Stomach smooth muscle (tissue), 2 donors: ENCODE measurements at regions not wholly inside any gene's neighbourhood (a gene's known extent, or its start where the extent isn't known, plus 50 kb on each side); places are given as distances from the start of the nearest gene placed in this dataset.

ENCODE experiments used
- H3K27ac ChIP-seq: one replicate; pipeline ENCODE4 v1.7.0; 2013; ENCODE audit warnings: mild to moderate bottlenecking, low read length, inconsistent platforms
- H3K27me3 ChIP-seq, 2 donors: one replicate each; pipeline ENCODE4 v1.7.0; 2013; ENCODE audit warnings: low read length in 2 of 2; ENCODE audit not compliant: insufficient read depth in 2 of 2, control insufficient read depth in 1 of 2
- H3K36me3 ChIP-seq, 2 donors: one replicate each; pipeline ENCODE4 v1.7.0; 2013; ENCODE audit warnings: low read length in 2 of 2; ENCODE audit not compliant: control insufficient read depth in 2 of 2, insufficient read depth in 2 of 2
- H3K4me1 ChIP-seq: one replicate; pipeline ENCODE4 v1.7.0; 2013; ENCODE audit warnings: low read length; ENCODE audit not compliant: control insufficient read depth, insufficient read depth
- H3K4me3 ChIP-seq, 2 donors: one replicate each; pipeline ENCODE4 v1.7.0; 2013; ENCODE audit warnings: low read length in 2 of 2
- H3K9ac ChIP-seq, 2 donors: one replicate each; pipeline ENCODE4 v1.7.0; 2013; ENCODE audit warnings: low read length in 2 of 2, mild to moderate bottlenecking in 1 of 2
- H3K9me3 ChIP-seq, 2 donors: one replicate each; pipeline ENCODE4 v1.7.0; 2013; ENCODE audit warnings: low read length in 2 of 2; ENCODE audit not compliant: control insufficient read depth in 2 of 2
- donor health status: healthy.
- donor health status: Pancreatic carcinoma.

- Histone ChIP-seq H3K27me3 (no peaks in the 10 kb centered on the region), H3K36me3 (no peaks in the 10 kb centered on the region), H3K9me3 (no peaks in the 10 kb centered on the region), H3K4me1 (no peaks in the 10 kb centered on the region), H3K27ac (no peak overlapping the region), H3K4me3 (no peak overlapping the region), H3K9ac (no peak overlapping the region)
Observed at GRCh38 chr6:117076076-117076475, 189.3 kb upstream of the VGLL2 start.

GRCh38 chr6:117077300-117077699 is 188.1 kb upstream of the VGLL2 start:
- Histone ChIP-seq H3K4me3 (no peak overlapping the region), H3K27me3 (no peaks in the 10 kb centered on the region), H3K9ac (no peak overlapping the region), H3K4me1 (no peaks in the 10 kb centered on the region), H3K9me3 (no peaks in the 10 kb centered on the region), H3K27ac (no peak overlapping the region), H3K36me3 (no peaks in the 10 kb centered on the region)

DNA sequence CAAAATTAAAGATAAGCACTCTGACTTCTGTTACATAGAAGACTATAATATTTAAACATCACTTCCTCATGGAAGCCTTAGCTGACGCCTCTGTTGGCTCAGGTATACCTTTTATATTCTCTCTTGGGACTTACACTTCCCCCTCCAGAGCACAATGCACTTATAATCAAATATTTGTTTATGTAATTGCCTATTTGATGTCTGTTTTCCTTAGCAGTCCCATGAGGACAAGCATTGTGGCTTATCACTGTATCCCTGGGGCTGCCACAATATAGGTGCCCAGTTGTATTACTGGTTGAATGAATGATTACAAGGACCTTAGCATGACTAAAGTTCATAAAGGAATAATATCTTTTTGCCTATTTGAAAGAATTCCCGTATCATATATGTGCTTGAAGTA is 186.7 kb upstream of the VGLL2 start:
- Histone ChIP-seq H3K36me3 (no peaks in the 10 kb centered on the region), H3K27me3 (no peaks in the 10 kb centered on the region), H3K9ac (no peak overlapping the region), H3K9me3 (no peaks in the 10 kb centered on the region), H3K27ac (no peak overlapping the region), H3K4me3 (no peak overlapping the region), H3K4me1 (no peaks in the 10 kb centered on the region)

DNA sequence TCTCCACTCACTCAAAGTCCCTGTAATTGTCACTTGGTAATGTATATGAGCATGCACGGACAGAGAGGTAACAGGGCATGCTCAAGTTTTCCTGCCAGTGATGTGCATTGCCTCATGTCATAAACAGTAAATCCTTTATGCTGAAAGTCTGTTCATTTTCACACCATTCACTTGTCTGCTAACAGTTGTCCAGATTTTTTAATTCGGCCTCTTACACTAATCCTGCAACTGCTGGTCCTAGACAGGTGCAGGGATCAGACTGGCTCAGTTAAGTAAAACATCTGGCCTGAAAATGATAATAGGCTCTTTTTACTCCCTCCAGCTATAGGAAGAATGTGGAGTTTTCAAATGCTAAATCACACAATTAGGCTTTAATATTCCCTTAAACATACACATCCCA is 185.4 kb upstream of the VGLL2 start:
- no peaks in the 10 kb centered on the region for H3K27me3 ChIP-seq
- H3K36me3 ChIP-seq = no peaks in the 10 kb centered on the region
- H3K9me3 ChIP-seq = no peaks in the 10 kb centered on the region
- no peak overlapping the region for H3K27ac ChIP-seq
- H3K4me1 ChIP-seq = no peaks in the 10 kb centered on the region
- H3K9ac ChIP-seq = no peak overlapping the region
- H3K4me3 ChIP-seq = no peak overlapping the region

DNA sequence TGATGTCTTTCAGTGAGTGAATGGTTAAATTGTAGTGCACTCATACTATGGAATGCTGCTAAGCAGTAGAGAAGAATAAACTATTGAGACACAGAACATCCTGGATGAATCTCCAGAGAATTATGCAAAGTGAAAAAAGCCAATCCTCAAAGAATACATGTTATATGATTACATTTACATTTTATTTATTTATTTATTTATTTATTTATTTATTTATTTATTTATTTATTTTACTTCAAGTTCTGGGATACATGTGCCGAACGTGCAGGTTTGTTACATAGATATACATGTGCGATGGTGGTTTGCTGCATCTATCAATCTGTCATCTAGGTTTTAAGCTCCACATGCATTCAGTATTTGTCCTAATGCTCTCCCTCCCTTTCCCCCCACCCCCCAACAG is 175.8 kb upstream of the VGLL2 start:
- H3K9ac ChIP-seq = no peak overlapping the region
- H3K4me3 ChIP-seq = no peak overlapping the region
- peaks cover 0 to 3% of the 10 kb centered on the region in 2 donors for H3K9me3 ChIP-seq
- no peaks in the 10 kb centered on the region for H3K36me3 ChIP-seq
- H3K27ac ChIP-seq = no peak overlapping the region
- H3K4me1 ChIP-seq = no peaks in the 10 kb centered on the region
- H3K27me3 ChIP-seq = no peaks in the 10 kb centered on the region

- H3K9me3 ChIP-seq = peaks cover 0 to 8% of the 10 kb centered on the region in 2 donors
- H3K27ac ChIP-seq = no peak overlapping the region
- no peaks in the 10 kb centered on the region for H3K4me1 ChIP-seq
- H3K27me3 ChIP-seq = no peaks in the 10 kb centered on the region
- no peak overlapping the region for H3K9ac ChIP-seq
- H3K36me3 ChIP-seq = no peaks in the 10 kb centered on the region
- no peak overlapping the region for H3K4me3 ChIP-seq
Observed at GRCh38 chr6:117110146-117110545, 155.2 kb upstream of the VGLL2 start.

GRCh38 chr6:117110737-117111136 is 154.6 kb upstream of the VGLL2 start:
- Histone ChIP-seq H3K9ac (no peak overlapping the region), H3K27me3 (no peaks in the 10 kb centered on the region), H3K9me3 (peaks cover 0 to 8% of the 10 kb centered on the region in 2 donors), H3K4me1 (no peaks in the 10 kb centered on the region), H3K36me3 (no peaks in the 10 kb centered on the region), H3K27ac (no peak overlapping the region), H3K4me3 (no peak overlapping the region)

- Histone ChIP-seq H3K9me3 (no peaks in the 10 kb centered on the region), H3K27me3 (no peaks in the 10 kb centered on the region), H3K9ac (no peak overlapping the region), H3K4me3 (no peak overlapping the region), H3K27ac (no peak overlapping the region), H3K36me3 (no peaks in the 10 kb centered on the region), H3K4me1 (no peaks in the 10 kb centered on the region)
Observed at GRCh38 chr6:117117652-117118051, 147.7 kb upstream of the VGLL2 start.

GRCh38 chr6:117118490-117118889 is 146.9 kb upstream of the VGLL2 start:
- Histone ChIP-seq H3K36me3 (no peaks in the 10 kb centered on the region), H3K27ac (no peak overlapping the region), H3K4me1 (no peaks in the 10 kb centered on the region), H3K4me3 (no peak overlapping the region), H3K9me3 (no peaks in the 10 kb centered on the region), H3K27me3 (no peaks in the 10 kb centered on the region), H3K9ac (no peak overlapping the region)

DNA sequence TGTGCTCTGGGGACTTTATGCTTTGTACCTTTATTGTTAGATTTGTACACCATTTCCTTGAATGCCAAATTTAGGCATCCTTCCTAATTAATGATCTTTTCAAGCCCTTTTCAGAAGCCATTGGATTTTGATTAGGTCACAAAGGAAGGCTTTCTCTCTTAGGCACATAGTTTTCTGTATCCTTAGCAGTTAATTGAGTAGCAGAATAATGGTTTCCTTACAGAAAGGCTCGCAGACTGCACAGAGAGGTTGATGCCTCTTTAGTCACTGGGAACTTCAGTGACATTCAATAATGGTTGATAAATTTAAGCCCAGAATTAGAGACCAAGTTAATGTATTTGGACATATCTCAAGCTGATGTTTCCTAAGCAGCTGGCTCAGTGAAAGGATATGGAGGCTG is 139.1 kb upstream of the VGLL2 start:
- no peaks in the 10 kb centered on the region for H3K4me1 ChIP-seq
- peaks cover 0 to 3% of the 10 kb centered on the region in 2 donors for H3K9me3 ChIP-seq
- no peaks in the 10 kb centered on the region for H3K27me3 ChIP-seq
- no peak overlapping the region for H3K27ac ChIP-seq
- H3K9ac ChIP-seq = no peak overlapping the region
- no peak overlapping the region for H3K4me3 ChIP-seq
- H3K36me3 ChIP-seq = no peaks in the 10 kb centered on the region

- no peak overlapping the region for H3K9ac ChIP-seq
- H3K27ac ChIP-seq = no peak overlapping the region
- peaks cover 0 to 3% of the 10 kb centered on the region in 2 donors for H3K9me3 ChIP-seq
- no peaks in the 10 kb centered on the region for H3K4me1 ChIP-seq
- no peak overlapping the region for H3K4me3 ChIP-seq
- H3K36me3 ChIP-seq = no peaks in the 10 kb centered on the region
- no peaks in the 10 kb centered on the region for H3K27me3 ChIP-seq
Observed at GRCh38 chr6:117128052-117128451, 137.3 kb upstream of the VGLL2 start.
